ENCODE measurements at regions not wholly inside any gene's neighbourhood (a gene's known extent, or its start where the extent isn't known, plus 50 kb on each side); places are given as distances from the start of the nearest gene placed in this dataset.
"Not testable (repeated sequence)": the region's sequence is repeated elsewhere in the genome, so short reads cannot be mapped to it uniquely, and the experiment has no call there.

GRCh38 chr3:161694682-161695564 lies 198.3 kb downstream of the OTOL1 start:
- DNase-seq = no peak

DNA sequence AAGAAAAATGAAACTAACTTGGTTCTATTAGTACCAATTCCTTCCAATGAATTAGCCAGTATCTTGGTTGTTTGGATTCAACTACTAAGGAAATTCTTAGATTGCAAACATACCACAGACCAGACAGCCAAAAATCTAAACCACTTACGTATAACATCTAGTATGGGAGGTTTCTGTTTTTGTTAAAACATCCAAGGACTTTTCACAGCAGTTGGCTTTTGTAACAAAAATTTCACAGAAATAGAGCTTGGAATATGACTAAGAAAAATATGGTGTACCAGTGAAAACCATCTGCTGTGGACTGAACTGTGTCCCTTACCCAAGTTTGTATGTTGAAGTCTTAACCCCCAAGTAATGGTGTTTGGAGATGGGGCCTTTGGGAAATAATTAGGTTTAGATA lies 199.2 kb downstream of the OTOL1 start:
- no peak for DNase-seq

GRCh38 chr3:161700998-161701397 lies 204.4 kb downstream of the OTOL1 start:
- peak; percentile 67 for DNase-seq

DNA sequence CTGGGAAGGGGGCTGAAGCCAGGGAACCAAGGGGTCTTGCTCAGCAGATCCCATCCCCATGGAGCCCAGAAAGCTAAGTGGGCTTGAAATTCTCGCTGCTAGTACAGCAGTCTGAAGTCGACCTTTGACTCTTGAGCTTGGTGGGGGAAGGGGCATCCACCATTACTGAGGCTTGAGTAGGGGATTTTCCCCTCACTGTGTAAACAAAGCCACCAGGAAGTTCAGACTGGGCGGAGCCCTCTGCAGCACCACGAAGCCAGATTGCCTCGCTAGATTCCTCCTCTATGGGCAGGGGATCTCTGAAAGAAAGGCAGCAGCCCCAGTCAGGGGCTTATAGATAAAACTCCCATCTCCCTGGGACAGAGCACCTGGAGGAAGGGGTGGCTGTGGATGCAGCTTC lies 210.6 kb downstream of the OTOL1 start:
- DNase-seq = not testable (repeated sequence)

- no peak for DNase-seq
These were observed 217.1 kb downstream of the OTOL1 start for GRCh38 chr3:161713731-161714130.

DNA sequence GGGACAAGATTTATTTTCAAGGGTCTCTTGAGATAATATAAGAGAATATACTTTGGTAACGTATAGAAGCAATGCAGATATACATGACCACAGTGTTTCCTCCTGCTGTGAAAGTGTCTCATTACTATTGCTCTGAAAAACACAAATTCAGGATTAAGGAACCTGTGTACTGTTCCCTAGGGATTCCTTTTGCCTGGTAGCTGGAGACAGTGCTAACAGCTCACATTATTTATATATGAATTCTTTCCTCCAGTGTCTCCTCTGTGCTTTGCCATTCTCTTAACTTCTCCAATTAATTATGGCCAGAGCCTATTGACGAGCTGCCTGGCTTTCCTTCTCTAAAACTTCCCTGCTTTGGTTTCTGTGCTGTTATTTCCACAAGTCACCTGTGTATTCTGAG lies 235.4 kb downstream of the OTOL1 start:
- DNase-seq = no peak

DNA sequence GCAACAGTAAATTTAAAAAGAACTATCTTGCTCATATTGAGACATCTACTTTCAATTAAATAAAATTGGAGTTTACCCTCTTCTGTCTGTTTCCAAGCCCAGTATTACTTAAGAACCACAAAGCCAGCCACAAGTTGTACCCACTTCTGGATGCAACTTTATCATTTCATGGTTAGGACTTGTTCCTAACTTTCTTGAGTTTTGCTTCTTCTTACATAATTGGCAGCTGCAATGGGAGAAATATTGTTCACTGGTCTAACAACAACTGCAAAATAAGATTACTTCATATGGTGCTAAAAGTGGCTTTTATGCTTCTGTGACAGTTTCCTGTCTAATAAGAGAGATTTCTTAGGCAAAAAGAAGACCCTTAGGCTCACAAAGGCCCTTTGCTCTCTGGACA lies 240.6 kb downstream of the OTOL1 start:
- no peak for DNase-seq

DNA sequence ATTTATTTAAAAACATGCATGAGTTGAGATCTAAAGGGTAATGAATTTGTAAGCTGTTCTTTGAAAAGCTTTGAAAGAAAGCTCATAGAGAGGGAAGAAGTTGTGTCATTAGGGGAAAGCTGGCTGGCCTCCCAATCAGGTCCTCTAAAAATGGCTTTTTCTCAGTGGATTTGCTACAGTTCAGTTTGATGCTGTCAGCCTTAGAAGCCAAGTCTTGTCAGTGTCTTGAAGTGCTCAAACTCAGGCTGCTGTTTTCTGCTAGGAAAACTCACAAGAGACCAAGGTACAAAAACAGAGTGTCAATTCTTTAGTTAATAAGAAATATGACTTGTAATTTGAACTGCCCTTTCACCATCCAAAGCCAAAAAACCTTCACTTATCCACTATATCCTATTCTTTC lies 243.8 kb downstream of the OTOL1 start:
- DNase-seq = no peak

- DNase-seq = no peak
These were observed 247.8 kb downstream of the OTOL1 start for GRCh38 chr3:161744366-161744765.

DNA sequence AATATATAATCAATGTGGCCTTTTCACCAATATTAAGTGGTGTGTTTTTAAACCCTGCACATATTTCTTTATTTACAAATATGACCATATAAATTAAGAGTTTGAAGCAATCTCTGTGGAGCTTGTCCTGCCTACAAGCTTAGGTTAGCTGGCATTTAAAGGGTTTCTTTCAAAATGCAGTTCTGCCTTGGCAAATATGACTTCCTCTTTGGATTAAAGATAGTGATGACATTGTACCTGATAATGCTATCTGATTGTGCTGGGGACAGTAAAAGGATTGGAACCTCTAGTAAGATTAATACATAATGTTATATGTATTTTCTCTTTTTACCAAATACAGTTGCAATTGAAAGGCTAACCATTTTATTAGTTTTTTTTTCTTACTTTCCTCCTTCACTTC lies 249.1 kb downstream of the OTOL1 start:
- no peak for DNase-seq

DNA sequence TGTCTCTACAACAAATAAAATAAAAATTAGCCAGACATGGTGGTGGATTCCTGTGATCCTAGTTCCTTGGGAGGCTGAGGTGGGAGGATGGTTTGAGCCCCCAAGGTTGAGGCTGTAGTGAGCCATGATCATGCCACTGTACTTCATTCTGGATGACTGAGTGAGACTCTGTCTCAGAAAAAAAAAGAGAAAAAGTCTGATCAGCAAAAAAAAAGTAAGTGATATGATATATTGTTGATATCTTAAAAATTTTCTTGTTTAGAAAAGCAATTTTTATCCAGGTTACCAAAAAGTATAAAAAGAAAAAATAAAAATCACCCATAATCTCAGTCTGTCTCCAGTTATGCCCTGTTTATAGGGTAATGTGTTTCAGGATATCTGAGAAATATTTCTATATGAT lies 251.4 kb downstream of the OTOL1 start:
- DNase-seq = no peak

DNA sequence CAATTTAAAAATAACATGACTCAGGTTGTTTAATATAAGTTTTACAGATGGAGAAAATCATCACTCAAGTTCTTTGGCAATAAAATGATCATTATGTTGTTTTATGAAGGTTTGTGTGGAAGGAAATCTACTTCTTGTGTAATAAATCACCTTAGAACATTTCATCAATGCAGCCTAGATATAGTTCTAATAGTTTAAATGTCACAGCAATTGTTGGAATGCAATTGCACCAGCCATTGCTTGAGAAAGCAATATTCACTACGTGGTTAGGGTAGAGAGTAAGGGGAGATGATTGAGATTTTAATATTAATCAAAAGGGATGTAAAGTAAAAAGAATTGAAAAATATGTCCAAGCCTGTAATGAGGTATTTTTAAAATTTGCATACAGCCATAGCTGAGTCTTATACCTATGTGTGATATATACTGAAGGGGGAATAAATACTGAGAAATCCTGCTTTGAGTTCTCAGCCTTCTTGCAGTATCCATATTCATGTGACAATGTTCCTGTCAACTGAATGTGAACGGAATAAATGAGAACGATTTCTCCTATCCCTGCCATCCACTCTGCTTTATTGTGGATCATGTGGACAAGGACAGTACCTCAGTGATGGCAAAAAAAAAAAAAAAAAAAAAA lies 257.9 kb downstream of the OTOL1 start:
- DNase-seq = no peak

GRCh38 chr3:161759444-161759843 lies 262.8 kb downstream of the OTOL1 start:
- no peak for DNase-seq

DNA sequence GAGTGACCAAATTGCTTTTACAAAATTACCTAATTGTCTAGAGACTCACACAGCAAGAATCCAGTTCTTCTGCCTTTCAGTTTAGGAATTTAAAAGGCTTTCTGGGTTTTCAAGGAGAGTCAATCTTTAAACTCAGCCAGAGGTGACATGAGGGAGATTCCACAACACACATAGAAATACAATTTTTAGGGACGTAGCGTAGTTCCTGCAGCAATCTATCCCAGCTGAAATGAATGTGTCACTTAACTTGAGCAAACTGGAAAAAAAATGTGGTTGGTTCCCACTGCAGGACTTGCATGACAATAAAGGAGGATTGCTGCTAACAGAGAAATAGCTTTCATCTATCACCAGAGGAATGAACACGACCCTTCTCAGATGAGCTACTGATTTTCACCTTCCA lies 269.7 kb downstream of the OTOL1 start:
- DNase-seq = no peak

- DNase-seq = peak; percentile 23
These were observed 274.1 kb downstream of the OTOL1 start for GRCh38 chr3:161770484-161771386.

- DNase-seq = no peak
These were observed 284.8 kb downstream of the OTOL1 start for GRCh38 chr3:161781381-161781780.

- DNase-seq = no peak
These were observed 296.8 kb downstream of the OTOL1 start for GRCh38 chr3:161793194-161793930.

DNA sequence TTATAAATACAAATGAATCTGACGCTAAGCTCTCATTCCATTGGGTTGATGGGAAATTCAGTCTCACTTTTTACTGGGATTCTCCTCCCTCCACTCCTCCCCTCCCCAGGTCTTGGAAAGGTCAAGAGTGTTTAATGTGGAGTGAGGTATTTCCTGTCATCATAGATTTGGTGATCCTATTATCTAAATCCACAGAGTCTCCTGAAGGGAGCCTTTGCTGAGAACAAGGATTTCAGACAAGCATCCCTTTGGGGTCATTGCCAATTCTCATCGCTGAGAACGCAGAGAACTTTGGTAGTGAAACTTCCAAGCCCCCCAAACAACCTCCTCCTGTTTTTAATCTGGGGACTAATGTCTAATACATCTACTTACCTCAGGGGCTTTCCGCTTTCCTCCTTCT lies 297.9 kb downstream of the OTOL1 start:
- no peak for DNase-seq

- no peak for DNase-seq
These were observed 299.7 kb downstream of the OTOL1 start for GRCh38 chr3:161796312-161796711.

GRCh38 chr3:161796780-161797179 lies 300.2 kb downstream of the OTOL1 start:
- DNase-seq = no peak

GRCh38 chr3:161798016-161798415 lies 301.4 kb downstream of the OTOL1 start:
- no peak for DNase-seq

GRCh38 chr3:161800985-161801559 lies 304.5 kb downstream of the OTOL1 start:
- no peak for DNase-seq

All from NCI-H69 (cell line).